SH-SY5Y (cell line): ENCODE measurements at regions not wholly inside any gene's neighbourhood (a gene's known extent, or its start where the extent isn't known, plus 50 kb on each side); places are given as distances from the start of the nearest gene placed in this dataset.

ENCODE experiments used
- GATA2 ChIP-seq: IDR thresholded peaks from 2 replicates; pipeline ENCODE4 v1.6.1; 2011; ENCODE audit warnings: mild to moderate bottlenecking, low read depth, low read length
- GATA3 ChIP-seq: IDR thresholded peaks from 2 replicates; pipeline ENCODE4 v1.6.1; 2011; ENCODE audit warnings: low read depth, mild to moderate bottlenecking, low read length, moderate library complexity

- TF ChIP-seq GATA3 = no peak
- TF ChIP-seq GATA2 = no peak
Observed at GRCh38 chr3:17910922-17911321, 168.5 kb upstream of the TBC1D5 start.
